Heart left ventricle (tissue), 13 donors: ENCODE measurements at regions not wholly inside any gene's neighbourhood (a gene's known extent, or its start where the extent isn't known, plus 50 kb on each side); places are given as distances from the start of the nearest gene placed in this dataset.

Experiments used
- POLR2A ChIP-seq, 2 donors: fragments of 450-650 bp; IDR thresholded peaks; one replicate each; pipeline ENCODE4 v1.6.1; 2017; ENCODE audit warnings: antibody characterized with exemption in 2 of 2, mild to moderate bottlenecking in 2 of 2, moderate library complexity in 2 of 2
- TF ChIP-seq, protein P1 (sequence below), 12 donors: fragments of 200-600 bp; sonication (generic) in 4 of 12; IDR thresholded peaks; one replicate each; pipeline versions ENCODE4 v1.5.0 to v1.8.0; 2018 to 2022; ENCODE audit warnings: antibody characterized with exemption in 12 of 12, mild to moderate bottlenecking in 5 of 12
- donor health status: ischemic (EF 13 %, LVEDD 7.1; RV severe dilation, severe dysfunction).
- donor health status: DM: no; HTN: yes; CAD: no.
- donor health status: DM: no; HTN: no; CAD: no.
- donor health status: ischemic (EF 25% LVEDD 6.9; RV normal size, moderate dysfunction).
- donor health status: ischemic (EF 25% LVEDD 5.7; RV mildly dilated, moderate dysfunction).
- donor health status: ischemic (EF 35%, LVEDD 5.7; RV mildly dilated, moderate dysfunction).
- donor health status: nonischemic (EF 11% LVEDD 7.7; RV severe dilation, severe dysfunction).
- donor health status: DM: yes; HTN: yes; CAD: no.
- donor health status: PGD.
- donor health status: ischemic (EF 29% LVEDD 5.4; RV normal size, mild dysfunction).
- donor health status: nonischemic (EF 23%, LVEDD 6.1; RV moderate dilation, normal function).

DNA sequence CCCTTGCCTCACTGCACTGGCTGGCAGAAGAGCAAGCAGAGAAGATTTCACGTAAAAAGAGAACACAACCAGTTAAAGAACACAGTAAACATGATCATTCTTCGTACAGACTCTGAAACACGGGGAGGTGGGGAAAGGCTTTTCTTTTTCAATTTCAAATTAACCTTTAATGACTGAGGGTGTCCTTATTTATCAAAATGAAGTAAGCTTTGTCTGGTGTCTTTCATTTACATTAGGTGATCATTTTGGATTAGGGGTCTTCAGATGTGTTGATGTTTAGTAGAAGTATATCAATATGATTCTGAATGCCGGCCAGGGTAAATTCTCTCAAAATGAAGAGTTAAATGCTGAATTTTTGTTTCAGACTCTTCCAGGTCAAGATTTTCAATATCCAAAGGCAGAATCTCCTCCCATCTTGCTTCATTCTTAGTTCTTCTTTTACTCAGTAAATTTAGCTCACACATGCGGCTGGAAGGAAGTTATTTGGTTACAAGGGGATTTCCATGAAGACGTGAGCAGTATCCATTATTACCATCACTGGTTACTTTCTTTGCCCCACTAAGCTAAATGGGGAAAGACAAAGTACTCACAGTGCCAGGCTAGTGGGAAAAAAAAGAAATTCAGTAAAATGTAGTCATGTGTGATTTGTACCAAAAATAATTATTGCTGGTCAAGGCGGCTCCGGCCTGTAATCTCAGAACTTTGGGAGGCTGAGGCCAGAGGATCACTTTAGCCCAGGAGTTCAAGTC is 272.2 kb upstream of the NR2F2 start:
- TF ChIP-seq, protein P1, sequence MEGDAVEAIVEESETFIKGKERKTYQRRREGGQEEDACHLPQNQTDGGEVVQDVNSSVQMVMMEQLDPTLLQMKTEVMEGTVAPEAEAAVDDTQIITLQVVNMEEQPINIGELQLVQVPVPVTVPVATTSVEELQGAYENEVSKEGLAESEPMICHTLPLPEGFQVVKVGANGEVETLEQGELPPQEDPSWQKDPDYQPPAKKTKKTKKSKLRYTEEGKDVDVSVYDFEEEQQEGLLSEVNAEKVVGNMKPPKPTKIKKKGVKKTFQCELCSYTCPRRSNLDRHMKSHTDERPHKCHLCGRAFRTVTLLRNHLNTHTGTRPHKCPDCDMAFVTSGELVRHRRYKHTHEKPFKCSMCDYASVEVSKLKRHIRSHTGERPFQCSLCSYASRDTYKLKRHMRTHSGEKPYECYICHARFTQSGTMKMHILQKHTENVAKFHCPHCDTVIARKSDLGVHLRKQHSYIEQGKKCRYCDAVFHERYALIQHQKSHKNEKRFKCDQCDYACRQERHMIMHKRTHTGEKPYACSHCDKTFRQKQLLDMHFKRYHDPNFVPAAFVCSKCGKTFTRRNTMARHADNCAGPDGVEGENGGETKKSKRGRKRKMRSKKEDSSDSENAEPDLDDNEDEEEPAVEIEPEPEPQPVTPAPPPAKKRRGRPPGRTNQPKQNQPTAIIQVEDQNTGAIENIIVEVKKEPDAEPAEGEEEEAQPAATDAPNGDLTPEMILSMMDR (IDR thresholded peaks at IDR 0.05): no peak
- no peak for TF ChIP-seq POLR2A (IDR thresholded peaks at IDR 0.05)
